ENCODE measurements at regions not wholly inside any gene's neighbourhood (a gene's known extent, or its start where the extent isn't known, plus 50 kb on each side); places are given as distances from the start of the nearest gene placed in this dataset.

- no peak for TF ChIP-seq CTCF (IDR thresholded peaks at IDR 0.05)
- TF ChIP-seq POLR2A (IDR thresholded peaks at IDR 0.05): no peak
- TF ChIP-seq EP300 (IDR thresholded peaks at IDR 0.05): no peak
- no peak for TF ChIP-seq POLR2AphosphoS5 (IDR thresholded peaks at IDR 0.05)
Observed at GRCh38 chr7:41188163-41189130, 514.4 kb downstream of the INHBA start.

Measured in stomach (tissue), 4 donors.